Kidney tubule cell (primary cell): ENCODE measurements at regions not wholly inside any gene's neighbourhood (a gene's known extent, or its start where the extent isn't known, plus 50 kb on each side); places are given as distances from the start of the nearest gene placed in this dataset.
A peak's percentile ranks its signal among the peaks of the same experiment; 100 is the strongest.
"Not testable (repeated sequence)": the region's sequence is repeated elsewhere in the genome, so short reads cannot be mapped to it uniquely, and the experiment has no call there.

Source experiments
- DNase-seq: peaks from one replicate; pipeline ENCODE4 v3.0.0-alpha.2; 2018; ENCODE audit warnings: low spot score

GRCh38 chr20:19834783-19835182, 76.7 kb downstream of the RIN2 start:
- no peak for DNase-seq

GRCh38 chr20:19835533-19836222, 77.6 kb downstream of the RIN2 start:
- no peak for DNase-seq

GRCh38 chr20:19838468-19838867, 80.4 kb downstream of the RIN2 start:
- no peak for DNase-seq

- DNase-seq: no peak
These were observed 81.0 kb downstream of the RIN2 start for GRCh38 chr20:19839053-19839452.

GRCh38 chr20:19840111-19840710, 82.2 kb downstream of the RIN2 start:
- no peak for DNase-seq

- DNase-seq: no peak
These were observed 83.7 kb downstream of the RIN2 start for GRCh38 chr20:19841740-19842139.

- DNase-seq: not testable (repeated sequence)
These were observed 86.8 kb downstream of the RIN2 start for GRCh38 chr20:19844850-19845249.

- no peak for DNase-seq
These were observed 89.3 kb downstream of the RIN2 start for GRCh38 chr20:19847383-19847782.

GRCh38 chr20:19849341-19850197, 91.5 kb downstream of the RIN2 start:
- no peak for DNase-seq

- no peak for DNase-seq
These were observed 92.1 kb downstream of the RIN2 start for GRCh38 chr20:19850198-19850533.

GRCh38 chr20:19851861-19852260, 93.8 kb downstream of the RIN2 start:
- DNase-seq: no peak

- DNase-seq: no peak
These were observed 97.4 kb downstream of the RIN2 start for GRCh38 chr20:19855416-19855815.

- DNase-seq: peak; percentile 78
These were observed 100.7 kb downstream of the RIN2 start for GRCh38 chr20:19858466-19859371.

- DNase-seq: no peak
These were observed 101.4 kb downstream of the RIN2 start for GRCh38 chr20:19859444-19859843.

GRCh38 chr20:19860737-19861136, 102.7 kb downstream of the RIN2 start:
- DNase-seq: peak; percentile 72

GRCh38 chr20:19861147-19861759, 103.2 kb downstream of the RIN2 start:
- DNase-seq: no peak

- no peak for DNase-seq
These were observed 106.1 kb downstream of the RIN2 start for GRCh38 chr20:19864130-19864529.

GRCh38 chr20:19866070-19866469, 108.0 kb downstream of the RIN2 start:
- DNase-seq: no peak

- DNase-seq: no peak
These were observed 109.0 kb downstream of the RIN2 start for GRCh38 chr20:19867074-19867473.

GRCh38 chr20:19867940-19868371, 109.9 kb downstream of the RIN2 start:
- DNase-seq: no peak

GRCh38 chr20:19868441-19868840, 110.4 kb downstream of the RIN2 start:
- no peak for DNase-seq

- DNase-seq: no peak
These were observed 113.9 kb downstream of the RIN2 start for GRCh38 chr20:19872001-19872400.
